NOMO-1 (cell line): ENCODE measurements at regions not wholly inside any gene's neighbourhood (a gene's known extent, or its start where the extent isn't known, plus 50 kb on each side); places are given as distances from the start of the nearest gene placed in this dataset.

Experiments
- DNase-seq, 2 experiments: peaks; one replicate each; lab custom pipeline; 2025; ENCODE audit not compliant: unreplicated experiment in 2 of 2; lab: John Stamatoyannopoulos, UW

DNA sequence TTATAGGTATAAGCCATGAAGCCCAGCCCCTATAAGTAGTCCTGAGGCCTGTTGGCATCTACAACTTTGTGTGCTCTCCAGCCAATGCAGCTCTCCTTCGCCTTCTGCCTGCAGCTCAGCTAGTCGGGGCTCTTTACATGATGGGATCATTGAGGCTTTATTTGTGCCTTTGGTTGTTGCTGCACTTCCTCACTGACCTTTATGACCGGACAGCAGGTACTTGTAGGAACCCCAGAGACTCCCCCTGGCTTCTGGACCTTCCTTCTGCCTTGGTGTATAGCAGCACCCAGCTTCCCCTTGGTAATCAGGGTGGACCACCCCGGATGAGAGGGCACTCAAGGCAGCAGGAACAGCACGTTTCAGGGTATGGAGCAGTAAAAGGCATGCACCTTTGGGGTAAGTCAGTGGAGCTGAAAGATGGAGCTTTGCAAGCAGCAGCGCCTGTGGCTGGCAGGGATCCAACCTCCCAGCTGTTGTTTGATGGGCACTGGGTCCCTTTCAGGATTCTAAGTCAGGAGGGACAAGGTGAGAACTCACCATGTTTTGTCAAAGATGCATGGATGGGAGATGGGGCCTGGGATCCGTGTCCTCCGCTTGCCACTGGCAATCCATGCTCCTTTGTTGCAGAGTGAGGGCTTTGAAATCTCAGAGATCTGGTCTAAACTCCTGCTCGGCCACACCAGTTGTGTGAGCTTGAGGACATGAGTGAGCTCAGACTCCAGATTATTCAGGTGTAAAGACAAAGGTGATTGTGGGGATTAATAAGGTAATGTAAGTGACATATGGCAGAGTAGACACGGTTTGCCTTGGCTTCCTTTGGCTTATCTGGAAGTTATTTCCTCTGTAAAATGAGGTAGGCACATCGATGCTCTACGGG lies 65.1 kb upstream of the KLF13 start:
- no peak for DNase-seq

DNA sequence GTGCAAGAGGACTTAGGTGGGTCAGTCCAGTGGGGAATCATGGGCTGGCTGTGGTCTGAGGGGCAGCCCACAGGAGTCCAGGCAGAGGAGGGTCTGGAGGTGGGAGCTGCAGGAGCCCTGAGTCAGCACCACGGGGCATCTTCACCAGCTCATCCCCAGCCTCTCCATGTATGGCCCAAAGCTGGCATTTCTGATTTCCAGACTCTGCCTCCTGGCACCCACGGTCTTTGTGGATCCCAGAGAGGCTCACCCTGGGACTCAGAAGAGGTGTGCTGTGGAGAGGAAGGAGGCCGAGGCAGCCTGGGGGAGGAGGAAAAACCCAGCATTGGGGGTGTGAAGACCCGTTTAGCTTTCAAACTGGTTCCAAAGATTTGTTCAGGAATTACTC lies 64.5 kb upstream of the KLF13 start:
- DNase-seq = no peak

DNA sequence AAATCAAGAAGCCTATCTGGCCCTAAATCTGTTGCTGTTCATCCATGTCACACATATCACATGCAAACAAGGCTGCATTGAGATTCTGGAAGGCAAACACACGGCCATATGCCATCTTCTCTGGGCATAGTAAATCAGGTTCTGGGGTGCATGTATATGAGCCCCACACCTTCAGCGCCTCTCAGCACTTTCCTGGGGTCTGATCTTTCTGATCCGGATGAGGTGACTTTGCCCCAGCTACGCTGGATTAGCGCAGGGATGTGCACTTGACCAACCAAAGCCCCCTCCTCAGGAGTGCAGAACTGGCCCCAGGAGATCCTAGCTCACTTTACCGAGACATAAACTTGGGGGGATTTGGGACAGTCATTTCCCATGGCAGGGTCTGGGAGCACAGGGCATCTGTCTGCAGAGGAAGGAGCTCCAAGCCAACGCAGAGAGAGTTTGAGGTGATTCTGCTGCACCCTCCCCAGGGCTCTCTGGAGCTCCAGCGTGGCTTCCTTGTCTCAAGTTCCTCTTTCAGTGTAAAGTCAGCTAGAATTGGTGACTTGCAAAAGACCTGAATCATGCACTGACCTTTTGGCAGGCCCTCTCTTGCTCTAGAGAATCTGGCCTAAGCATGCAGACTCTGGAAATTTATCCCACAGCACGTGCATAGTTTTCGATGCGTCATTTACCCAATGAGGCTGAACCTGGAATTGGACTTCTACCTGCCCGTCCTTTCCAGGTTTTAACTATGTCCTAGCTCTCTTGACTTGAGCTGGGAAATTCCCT lies 63.5 kb upstream of the KLF13 start:
- peak; percentile 92 to 98 for DNase-seq

DNA sequence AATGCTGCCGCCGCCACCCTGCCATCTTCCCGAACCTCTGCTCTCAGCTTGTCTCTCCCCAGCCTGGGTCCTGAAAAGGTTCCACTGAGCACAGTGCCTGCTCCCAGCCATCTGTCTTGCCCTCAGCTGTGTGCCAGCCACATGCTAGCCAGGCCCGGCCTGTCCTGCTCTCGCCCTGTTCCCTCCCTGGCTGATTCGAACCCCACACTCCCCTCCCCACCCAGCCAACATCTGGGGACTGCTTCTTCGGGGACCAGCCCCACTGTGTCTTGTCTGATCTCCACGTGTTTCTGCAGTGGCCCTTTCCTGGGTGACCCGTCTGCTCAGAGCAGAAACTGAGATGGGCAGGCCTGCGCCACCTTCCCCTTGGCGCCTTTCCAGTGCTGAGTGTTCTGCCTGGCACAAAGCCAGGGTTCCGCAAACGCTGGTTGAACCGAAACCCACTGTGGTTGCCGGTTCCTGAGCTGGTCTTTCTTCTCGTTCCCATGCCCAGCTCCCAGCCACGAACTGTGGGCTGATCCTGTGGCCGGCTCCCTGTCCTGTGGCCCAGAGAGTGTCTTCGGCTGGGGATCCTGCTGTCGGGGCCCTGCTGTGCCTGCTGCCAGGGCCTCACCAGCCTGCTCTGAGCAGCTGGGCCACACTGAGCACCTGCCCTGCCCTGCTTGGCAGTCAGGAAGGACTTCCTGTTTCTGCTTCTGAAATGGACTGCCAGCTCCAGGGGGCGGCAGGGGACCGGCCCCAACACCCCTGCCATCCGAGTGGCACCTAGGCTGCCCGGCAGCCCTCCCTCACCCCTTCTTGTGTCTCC lies 62.7 kb upstream of the KLF13 start:
- peak; percentile 89 to 90 for DNase-seq

DNA sequence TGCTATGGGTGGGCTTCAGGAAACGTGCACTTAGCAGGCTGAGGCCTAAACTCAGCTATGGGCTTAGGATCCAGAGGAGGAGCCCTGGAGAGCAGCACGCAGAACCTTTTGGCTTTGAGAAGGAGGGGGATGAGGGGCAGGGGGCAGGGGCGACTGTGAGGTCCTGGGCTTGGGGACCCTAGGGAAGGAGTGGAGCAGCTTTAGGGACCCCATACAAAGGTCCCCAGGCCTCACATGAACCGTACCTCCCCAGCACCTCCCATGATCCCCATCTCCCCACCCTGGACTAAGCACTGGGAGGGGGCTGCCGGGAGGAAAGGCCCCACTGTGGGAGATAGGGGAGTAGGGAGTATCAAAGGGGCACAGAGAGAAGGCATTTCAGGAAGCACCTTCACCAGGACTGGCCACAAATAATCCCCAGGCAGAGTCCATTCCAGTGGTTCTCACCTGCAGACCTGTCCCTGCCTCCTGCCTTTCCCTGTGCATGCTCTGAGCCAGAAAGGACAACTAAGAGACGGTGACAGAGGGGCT lies 62.0 kb upstream of the KLF13 start:
- no peak for DNase-seq

DNA sequence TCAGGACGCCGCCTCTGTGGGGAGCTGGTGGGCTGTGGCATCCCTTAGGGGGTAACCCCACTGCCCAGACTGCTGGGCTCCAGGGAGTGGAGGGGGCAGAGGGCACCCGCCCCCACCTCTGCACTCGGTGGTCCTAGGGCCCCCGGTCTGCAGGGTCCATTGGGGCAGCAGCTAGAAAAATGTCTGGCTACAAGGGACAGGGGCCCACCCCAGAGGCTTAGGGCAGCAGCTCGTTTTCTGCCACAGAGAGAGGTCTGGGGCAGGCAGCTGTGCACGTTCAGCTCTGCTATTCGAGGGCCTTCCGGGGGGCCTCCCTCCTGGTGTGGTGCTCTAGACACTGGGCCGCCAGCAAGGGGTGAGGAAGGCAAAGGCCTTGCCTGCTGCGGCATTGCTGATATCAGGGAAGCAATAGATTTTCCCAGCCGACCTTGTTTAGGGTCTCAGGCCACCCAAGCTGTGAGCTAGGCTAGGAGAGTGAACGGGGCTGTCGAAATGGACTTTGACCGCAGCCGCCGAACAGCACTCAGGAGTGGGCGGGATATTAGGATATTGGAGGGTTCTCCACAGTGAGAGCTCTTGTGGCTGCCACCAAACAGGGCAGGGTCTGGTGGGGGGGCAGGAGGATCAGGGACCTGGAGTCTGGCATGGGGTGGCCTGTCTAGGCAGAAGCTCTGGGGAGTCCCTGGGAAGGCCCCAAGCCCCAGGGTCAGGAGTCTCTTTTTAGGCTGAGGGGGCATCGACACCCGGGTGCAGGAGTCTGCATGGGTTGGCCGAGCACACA lies 61.4 kb upstream of the KLF13 start:
- DNase-seq = peak in 1 of 2 experiments; percentile 20

DNA sequence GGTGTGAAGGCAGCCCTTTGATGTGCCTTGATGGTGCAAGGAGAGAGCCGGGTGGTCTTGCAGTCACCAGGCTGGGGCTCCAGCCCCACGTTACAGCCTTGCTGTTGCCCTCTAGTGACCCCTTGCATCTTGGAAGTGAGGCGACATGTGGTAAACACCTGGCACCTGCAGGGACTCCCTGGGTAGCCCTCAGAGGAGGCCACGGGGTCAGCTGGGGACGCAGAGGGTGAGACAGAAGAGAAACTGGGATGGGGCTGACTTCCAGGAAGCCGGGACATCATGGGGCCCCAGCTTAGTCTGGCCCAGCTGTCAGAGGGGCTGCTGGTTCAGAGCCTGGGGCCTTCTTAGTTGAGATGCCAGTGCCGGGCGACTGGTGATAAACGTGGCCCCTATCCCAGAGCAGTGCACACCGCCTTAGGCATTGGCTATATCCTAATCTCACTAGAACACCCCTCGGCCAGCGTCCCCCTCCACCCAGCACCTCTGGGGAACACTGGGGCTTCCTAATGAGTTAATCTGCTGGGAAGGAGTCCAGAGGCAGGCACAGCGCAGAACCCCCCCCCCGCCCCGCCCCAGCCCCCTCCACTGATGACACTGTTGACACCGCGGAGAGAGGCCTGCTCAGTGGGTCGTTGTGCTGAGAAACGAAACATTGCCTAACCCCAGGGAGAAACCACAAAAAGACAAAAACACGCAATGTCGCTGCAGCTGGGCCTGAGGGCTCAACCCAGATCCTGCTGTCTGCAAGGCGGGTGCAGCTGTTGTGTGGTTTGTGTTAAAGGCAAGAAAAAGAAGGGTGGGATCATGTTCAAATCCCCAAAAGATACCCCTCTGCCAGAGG lies 60.5 kb upstream of the KLF13 start:
- DNase-seq = peak; percentile 88 to 90

DNA sequence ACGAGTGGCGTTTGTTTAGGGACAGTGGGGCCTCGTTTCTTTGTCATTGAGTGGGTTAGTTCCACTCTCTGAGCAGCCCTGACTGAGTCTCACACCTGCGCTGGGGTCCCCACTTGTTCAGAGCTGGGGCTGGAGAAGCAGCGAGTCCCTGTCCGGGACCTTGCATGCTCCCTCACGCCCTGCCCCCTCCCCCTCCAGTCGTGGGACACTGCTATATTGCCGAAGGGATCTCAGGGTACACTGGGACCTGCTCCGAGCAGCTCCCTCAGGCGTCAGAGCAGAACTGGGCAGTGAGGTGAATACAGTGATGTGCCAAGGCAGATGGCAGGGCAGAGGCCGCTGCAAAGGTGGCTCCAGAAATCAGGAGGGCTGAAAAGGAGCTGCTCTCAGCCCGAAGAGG lies 59.9 kb upstream of the KLF13 start:
- DNase-seq = no peak

DNA sequence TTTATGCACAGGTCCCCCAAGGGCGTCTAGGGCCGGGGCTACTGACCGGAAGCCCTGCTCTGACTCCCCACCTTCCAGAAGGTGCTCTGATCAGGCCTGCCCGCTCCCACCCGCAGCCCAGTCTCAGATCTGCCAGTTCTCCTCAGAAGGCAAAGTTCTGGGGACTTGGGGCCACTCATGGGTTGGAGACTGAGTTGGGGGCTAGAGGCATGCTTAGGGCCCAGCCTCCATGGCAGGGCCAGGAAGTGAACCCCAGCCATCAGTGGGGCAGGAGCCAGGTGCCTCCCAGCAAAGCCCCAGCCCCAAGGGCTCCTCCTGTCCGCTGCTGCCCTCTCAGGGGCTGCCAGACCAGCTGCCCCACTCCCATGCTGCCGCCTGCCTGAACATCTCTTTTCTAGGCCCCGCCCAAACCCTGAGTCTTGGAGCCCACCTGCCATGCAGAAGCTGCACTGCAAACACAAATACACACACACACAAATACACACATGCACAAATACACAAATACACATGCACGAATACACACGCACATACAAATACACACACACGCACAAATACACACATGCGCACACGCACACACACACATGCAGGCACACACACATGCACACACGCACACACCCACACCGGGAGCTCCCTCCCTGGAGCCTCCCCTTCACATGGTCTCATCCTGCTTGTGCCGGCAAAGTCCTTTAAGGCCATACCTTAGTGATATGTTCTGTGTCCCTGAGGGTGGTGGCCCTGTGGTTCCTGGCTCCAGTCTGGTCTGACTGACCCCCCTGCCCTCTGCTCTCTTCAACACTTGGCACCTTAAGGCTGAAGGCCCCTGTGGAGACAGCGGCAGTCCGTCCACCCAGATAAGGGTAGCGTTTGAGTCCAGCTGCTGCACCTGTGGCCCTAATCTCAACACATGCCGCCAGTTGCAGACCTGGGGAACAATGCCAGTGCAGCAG lies 59.2 kb upstream of the KLF13 start:
- DNase-seq = no peak

DNA sequence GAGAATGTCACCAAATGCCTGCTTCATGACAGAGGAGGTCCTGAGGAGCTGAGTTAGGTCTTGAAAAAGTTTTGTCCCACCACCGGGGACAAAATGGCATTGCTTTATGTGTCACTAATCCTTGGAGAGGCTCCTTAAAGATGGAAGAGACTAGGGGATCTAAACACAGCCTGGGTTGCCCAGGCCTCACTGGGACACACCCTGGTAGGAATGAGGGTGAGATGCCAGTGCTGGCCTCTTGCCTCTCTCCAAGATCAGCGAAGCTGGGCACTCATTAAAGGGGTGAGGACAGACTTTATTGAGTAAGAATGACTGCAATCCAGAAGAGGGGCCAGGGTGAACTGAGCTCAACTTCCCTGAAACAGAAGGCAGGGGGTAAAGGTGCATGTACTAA lies 58.5 kb upstream of the KLF13 start:
- DNase-seq = peak; percentile 53 to 56

DNA sequence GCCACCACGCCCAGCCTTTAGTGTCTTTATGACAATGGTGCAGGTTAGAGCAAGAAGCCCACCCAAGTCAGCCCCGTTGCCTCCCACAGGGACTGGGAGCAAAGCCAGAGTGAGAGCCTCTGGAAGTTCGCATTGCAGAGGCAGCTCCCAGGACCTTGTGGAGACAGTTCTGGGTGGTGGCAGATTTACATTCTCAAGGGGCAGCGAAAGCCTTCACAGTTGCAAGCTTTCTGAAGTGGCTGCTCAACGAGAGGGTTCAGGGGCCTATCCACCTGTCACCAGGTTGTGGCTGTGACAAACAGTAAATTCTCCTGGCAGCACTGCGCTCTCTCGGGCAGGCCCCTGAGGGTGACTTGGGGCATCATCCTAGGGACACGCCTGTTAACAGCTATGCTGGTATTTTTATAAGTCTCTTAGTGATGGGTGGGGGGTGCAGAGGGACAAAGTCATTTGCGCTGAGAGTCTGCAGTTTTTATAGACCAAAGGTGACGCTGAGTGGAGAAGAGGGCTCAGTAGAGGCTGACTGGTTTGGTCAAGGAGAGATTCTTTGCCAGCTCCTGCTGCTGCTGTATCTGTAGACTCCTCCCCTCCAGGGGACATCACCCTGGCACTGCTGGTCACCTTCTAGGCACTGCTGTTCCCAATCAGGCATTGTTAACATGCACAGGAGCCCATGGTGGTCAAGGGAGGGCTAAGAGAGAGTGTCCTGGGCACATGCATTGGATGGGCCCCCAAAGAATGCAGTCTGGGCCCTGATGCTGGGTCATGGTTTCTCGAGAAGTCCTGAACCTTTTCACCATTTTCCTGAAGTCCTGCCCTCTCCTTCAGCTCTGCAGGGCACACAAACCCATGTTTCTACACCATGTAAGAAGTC lies 57.5 kb upstream of the KLF13 start:
- DNase-seq = no peak

DNA sequence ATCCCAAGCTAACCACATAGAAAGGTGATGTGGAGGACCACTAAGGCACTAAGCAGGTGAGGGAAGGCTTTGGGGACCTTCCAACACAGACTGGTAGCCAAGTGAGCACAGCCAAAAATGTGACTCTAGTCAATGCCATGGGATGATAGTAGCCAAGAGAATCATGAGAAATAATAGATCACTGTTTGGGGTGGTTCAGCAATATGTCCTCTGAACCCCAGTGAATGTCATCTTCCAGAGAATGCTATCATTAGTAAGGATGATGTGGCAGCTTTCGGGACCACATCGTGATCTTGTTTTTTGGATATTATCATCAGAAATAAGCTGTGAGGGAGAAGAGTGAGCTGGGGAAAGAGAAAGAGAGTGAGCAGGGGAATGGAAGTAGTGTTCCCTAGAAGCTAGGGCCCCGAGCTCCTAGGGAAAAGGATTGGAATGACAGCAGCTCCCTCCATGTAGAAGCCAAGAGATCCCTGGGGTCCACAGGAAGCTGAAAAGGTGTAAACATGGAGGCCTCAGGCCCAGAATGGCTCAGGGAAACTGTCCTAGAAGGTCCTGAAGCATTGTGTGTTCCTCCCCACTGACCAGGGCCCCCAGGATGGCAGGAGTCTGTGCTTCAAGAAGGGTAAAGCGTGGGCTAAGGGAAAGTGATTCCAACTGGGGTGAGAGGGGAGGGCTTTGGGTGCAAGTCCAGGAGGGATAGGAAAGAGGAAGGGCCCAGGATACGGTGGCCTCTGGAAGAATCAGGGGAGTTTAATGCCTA lies 56.6 kb upstream of the KLF13 start:
- DNase-seq = no peak

DNA sequence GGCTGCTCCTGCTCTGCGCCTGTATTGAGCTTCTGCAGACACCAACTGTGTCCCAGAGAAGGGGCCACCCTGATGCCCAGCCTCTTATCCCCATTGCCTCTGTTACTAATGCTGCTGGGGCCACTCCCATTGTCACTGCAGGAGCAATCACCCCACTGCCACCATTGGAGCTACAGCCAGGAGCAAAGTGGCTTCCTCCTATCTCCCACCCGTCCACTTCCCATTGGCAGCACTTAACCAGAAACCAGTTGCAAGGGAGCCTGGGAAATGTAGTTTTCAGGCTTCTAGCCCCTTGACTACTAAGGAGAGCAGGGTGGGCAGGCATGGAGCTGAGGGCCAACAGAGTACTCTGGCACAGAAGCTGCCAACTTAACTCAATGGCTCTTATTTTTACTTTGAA lies 55.9 kb upstream of the KLF13 start:
- peak in 1 of 2 experiments; percentile 10 for DNase-seq

DNA sequence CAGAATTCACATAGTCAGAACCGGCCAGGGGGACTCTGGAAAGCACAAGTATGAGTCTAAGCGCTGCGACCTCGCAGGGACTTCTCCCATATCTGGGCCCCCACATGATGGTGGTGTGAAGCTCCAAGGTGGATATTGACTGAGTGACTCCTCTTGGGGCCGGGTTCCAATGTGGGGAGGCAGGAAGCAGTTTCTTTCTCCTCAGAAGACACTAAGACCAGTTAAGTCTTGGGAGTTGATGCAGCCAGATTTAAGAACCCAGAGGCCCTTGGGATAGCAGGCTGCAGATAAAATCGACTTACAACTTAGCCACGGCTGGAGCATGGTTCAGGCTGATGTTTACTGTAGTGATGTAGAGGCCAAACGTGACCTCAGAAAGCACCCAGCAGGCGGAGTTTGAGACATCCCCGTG lies 55.4 kb upstream of the KLF13 start:
- DNase-seq = no peak

DNA sequence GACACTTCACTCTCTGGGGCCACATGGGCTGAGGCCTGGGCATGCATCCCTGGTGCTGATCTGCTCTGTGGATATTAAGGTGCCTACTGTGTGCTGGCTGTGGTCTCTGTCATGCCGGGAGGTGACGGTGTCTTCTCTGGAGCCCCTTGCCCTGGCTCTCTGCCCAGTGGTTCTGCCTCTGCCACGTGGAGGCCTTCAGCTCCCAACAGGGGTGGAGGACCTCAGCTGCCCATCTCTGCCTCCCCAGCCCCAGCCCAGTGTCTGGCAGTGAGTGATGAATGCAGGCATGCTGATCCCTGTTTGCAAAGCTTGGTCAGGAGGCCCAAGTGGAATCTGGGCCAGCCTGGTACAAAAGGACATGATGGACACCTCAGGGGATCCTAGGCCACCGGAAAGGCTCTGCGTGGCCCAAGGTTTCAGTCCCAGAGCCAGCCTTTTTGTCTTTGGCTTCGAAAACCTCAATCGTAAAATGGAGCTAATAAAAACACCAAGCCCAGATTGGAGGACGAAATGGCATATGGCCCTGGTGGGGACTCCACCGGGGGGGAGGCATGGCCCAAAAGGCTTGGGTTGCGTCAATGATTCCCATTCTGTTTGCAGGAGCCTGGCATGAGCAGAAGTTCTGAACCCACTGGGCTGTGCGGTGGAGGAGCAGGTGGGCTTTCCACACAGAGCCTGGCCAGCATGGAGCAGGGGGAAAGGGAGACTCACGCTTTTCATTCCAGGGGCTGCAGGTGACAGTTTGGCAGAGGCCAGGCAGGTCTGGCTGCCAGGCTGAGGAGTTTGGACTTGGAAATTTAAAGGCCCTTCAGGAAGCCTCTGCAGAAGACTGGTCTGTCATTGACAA lies 54.7 kb upstream of the KLF13 start:
- DNase-seq = no peak
